Erythroblast (primary cell): ENCODE measurements at regions not wholly inside any gene's neighbourhood (a gene's known extent, or its start where the extent isn't known, plus 50 kb on each side); places are given as distances from the start of the nearest gene placed in this dataset.

Experiments
- DNase-seq, 2 experiments: peaks; one replicate each; lab custom pipeline; 2025; lab: John Stamatoyannopoulos, UW
- GATA1 ChIP-seq: IDR thresholded peaks from 2 replicates; pipeline ENCODE4 v1.6.1; 2011; ENCODE audit warnings: low read depth, mild to moderate bottlenecking, control low read depth, low read length, moderate library complexity
- POLR2A ChIP-seq: IDR thresholded peaks from 2 replicates; pipeline ENCODE4 v1.6.1; 2011; ENCODE audit warnings: mild to moderate bottlenecking, low read length

DNA sequence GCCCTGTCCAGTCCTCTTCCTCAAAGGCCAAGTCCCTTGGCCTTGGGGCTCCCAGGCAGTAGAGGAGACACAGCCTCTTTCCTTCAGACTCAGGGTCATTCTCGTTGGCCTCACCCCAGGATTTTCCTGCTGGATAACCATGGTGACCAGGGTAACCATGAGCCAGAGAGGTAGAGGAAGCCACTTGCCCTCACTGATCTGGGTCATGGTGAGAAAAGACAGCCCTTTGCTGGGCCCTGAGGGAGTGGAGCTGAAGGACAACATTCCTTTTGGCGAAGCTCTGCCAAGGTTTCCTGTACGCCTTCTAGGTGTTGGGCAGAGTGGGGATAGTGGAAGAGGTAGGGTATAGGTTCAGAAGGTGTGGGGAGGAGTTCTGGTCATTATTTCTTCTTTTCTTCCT is 53.1 kb upstream of the WNT4 start:
- TF ChIP-seq GATA1 (no peak), POLR2A (no peak)
- no peak for DNase-seq

GRCh38 chr1:22196641-22197040 is 53.7 kb upstream of the WNT4 start:
- DNase-seq: no peak

DNA sequence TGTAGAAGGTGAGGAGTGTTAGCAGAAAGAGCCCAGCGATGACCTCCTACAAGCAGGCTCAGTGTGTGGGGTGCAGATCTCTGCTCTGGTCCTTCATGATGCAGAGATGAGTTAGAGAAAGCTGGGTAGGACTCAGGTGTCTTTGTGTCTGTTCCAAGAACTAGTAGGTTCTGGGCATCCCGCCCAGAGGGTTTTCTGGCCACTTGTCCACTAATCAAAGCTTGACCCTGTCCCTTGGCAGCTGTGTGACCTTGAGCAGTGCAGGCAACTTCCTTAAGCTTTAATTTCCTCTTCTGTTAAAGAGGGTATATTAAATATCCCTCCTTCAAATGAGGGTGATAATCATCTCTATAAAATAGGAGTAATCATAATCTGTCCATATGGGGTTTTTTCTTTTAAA is 54.7 kb upstream of the WNT4 start:
- no peak for DNase-seq
- no peak for TF ChIP-seq POLR2A
- TF ChIP-seq GATA1: no peak

More at GRCh38 chr1:22196641-22197040, 53.7 kb upstream of the WNT4 start:
- no peak for TF ChIP-seq POLR2A
- TF ChIP-seq GATA1: no peak

DNA sequence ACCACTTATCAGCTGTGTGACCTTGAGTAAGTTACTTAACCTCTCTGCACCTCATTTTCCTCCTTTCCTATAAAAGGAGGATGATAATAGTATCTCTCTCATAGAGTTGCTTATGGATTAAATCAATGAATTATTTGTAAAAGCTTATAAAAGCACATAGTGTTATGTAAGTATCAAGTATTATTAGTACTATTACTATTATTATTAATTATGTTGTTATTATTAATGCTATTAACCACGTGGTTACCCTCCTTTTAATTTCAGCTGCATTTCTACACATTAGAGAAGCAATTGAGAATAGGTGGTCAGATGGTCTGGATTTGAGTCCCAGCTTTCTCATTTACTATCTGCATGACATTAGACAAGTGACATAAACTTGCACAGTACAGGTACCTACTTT is 58.1 kb upstream of the WNT4 start:
- no peak for DNase-seq
- TF ChIP-seq GATA1 (no peak), POLR2A (no peak)

DNA sequence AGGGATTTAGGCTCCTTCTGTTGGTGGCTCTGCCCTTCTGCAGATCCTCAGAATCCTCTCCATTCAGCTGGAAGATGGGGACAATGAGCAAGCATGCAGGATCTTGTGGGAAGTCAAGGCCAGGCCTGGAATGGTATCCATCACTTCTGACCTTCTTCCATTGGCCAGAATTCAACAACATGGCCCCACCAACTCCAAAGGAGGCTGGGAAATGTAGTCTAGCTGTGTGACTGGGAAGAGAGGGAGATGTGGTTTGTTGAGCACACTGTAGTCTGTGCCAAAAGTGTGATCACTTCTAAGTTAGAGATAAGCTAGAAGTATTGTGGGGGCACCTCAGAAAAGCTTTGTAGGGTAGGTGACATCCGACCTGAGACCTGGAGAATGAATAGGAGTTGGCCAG is 60.4 kb upstream of the WNT4 start:
- no peak for DNase-seq
- TF ChIP-seq POLR2A (no peak), GATA1 (no peak)

DNA sequence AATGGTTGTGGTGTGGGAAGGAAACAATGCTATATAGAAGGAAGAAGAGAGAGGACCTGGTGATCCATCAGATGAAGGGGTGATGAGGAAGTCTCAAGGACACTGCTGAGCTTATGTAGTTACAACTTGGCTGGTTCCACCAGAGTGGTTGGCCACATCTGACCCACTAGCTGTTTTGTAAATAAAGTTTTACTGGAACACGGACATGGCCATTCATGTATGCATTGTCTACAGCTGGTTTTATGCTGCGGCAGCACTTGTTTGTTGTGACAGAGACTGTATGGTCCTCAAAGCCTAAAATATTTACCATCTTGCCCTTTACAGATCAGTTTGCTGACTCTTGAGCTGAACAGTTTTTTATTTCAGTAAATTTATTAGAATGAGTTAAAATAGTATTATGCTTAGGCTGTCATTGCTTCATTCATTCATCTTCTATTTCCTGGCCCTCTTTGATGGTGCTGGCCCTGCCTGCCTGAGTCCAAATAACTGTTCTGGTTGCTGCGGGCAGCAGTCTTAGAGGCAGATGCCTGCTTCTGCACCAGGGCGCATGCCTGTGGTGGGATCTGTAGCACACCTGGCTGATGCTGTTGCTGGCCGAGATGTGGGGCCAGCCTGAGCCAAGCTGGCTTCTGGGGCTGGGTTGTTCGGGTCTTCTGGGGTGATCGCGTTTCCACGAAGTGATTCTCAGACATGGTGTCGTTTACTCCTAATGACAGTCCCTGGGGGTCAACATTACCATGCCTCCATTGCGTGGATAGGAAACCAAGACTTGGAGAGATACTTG is 61.4 kb upstream of the WNT4 start:
- no peak for TF ChIP-seq POLR2A
- no peak for TF ChIP-seq GATA1
- no peak for DNase-seq

GRCh38 chr1:22204989-22205913 is 62.4 kb upstream of the WNT4 start:
- no peak for DNase-seq
- TF ChIP-seq GATA1 (no peak), POLR2A (no peak)

DNA sequence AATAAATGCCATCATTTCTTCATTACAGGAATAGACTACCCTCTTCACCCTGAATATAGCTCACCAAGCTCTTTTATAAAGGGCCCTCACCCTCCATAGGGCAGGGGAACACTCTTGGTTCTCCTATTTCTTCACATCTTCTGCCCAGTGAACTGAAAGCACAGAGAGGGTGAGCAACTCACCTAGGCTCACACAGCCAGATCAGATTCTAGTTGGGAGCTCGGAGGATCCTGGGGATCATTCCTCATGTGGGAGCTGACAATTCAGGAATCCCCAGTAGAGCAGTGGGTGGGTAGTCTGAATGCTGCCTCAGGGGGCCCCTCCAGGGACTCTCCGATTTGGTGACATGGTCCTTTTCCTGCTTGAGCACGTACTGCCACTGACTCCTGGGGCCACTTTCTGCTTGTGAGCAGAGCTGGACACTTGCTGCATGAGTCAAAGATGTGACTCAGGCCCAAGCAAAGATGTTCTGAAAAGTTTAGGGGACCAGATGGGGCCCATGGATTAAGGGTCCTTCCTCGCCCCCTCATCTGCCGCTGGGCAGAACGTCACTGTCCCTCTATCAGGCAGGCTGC is 63.7 kb upstream of the WNT4 start:
- DNase-seq: no peak
- TF ChIP-seq GATA1: no peak
- no peak for TF ChIP-seq POLR2A

DNA sequence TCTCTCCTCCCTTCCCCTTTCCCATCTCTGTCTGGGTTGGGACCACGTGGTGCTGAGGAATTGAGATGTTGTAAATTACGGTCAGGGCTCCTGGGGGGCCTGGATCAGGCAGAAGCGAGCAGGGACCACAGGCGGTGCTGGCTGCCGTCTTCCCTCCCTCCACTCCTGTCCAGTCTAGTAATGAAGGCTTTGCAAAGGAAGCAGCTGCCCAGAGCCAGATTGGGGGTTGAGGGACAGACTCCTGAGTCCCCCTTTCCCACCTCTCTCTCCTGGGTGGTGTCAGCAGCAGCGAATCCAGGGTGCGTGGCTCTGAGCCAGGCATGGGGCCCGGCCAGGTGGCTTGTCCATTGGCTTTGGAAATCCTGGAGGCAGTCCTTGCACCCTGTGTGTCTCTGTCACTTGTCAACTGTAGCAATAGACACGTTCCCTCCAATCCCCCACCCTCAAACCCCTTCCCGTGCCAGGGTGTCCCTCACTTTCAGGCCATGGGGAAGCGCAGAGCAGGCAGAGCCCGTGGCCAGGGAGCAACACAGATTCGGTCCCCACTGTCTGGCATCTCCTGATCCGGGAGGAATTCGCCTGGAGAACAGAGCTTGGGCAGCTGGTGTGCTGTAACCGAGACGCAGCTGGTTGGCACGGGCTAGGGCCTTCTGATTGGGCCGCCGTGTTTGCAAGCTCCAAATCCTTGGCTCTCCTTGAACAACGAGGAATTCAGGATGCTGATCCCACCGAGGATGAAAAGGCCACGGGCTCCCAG is 64.8 kb upstream of the WNT4 start:
- no peak for DNase-seq
- TF ChIP-seq GATA1: no peak
- TF ChIP-seq POLR2A: no peak

DNA sequence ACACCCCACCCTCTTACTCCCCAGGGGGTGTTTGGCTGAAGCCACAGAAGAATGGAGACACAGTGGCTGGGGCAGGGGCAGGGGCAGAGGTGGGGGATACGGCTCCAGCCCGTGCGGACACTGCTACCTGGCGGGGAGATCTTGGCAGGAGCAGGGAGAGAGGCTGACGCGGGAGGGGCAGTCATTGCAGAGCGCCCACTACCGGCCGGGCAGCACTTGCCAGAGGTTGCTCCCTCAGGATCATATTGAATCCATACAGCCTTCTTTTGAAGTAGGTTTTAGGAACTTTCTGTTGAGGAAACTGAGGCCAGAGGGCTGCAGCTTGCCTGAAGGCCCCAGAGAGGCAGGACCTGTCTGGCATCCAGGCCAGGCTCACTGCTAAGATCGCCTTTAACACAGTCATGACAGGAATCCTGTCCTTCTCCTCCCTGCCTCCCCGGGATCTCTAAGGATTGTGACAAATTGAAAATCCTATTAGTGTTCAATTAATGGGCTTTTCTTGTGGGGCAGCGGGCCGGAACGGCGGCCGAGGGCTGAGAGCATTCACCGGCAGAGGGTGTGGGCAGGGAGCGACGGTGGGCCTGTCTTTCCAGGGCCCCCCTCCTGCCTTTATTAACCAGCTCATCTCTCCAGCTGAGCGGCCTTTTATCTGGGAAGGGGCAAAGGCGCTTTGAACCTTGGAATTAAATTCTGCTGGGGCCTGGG is 65.5 kb upstream of the WNT4 start:
- no peak for TF ChIP-seq POLR2A
- TF ChIP-seq GATA1: no peak
- DNase-seq: no peak

DNA sequence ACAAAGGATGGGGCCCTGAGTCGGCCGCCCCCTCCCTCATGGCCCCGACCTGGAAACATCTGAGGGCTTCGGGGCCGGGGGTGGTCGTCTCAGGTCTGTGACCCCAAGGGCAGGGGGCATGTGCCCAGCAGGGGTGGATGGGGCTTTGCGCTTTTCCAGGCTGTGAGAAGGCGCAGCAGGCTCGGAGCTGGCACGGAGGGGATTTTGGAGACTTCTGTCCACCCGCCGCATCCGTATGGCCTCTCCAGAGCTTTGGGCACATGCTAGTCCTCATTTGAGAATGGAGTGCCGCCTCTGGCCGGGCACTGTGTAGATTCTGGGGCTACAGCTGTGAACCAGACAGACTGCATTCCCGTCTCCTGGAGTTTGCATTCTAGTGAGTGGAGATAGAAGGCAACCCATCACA is 66.1 kb upstream of the WNT4 start:
- TF ChIP-seq POLR2A: no peak
- no peak for TF ChIP-seq GATA1

DNA sequence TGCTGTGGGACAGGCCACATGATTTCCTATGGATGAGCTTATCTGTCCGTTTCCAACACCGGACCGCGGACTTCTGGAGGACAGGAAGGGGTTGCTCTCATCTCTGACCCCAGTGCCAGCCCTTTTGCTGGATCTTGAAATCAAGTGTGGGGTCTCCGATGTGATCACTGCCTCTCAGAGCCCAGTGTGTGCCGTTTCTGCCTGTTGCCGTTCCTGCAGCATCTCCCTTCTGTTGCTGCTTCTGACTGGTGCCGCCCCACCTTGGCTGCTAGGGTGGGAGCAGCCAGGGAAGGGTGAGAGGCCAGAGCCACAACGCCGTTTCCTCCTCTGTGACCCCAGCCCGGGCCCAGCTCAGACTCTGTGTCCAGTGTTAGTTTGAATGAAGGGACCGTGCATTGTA is 67.3 kb upstream of the WNT4 start:
- TF ChIP-seq GATA1 (no peak), POLR2A (no peak)

More for the DNA sequence above, 66.1 kb upstream of the WNT4 start:
- no peak for DNase-seq

More for the DNA sequence above, 67.3 kb upstream of the WNT4 start:
- no peak for DNase-seq
